GM13976 (cell line): ENCODE measurements at regions not wholly inside any gene's neighbourhood (a gene's known extent, or its start where the extent isn't known, plus 50 kb on each side); places are given as distances from the start of the nearest gene placed in this dataset.

ENCODE experiments used
- DNase-seq: peaks from one replicate; pipeline ENCODE4 v3.0.0; 2012; ENCODE audit warnings: low spot score
- CTCF ChIP-seq: IDR thresholded peaks from 2 replicates; pipeline ENCODE4 v1.5.1; 2012; ENCODE audit warnings: borderline replicate concordance, mild to moderate bottlenecking; ENCODE audit not compliant: insufficient read depth; ENCODE audit errors: extremely low read depth, missing control alignments, control extremely low read depth
- in situ Hi-C: fragments of 300-500 bp; cut with MboI; formaldehyde crosslinking; loops from one replicate; pipeline ENCODE4 v1.12.0; 2022; ENCODE audit warnings: low sequenced_read_pairs, mixed read lengths, inconsistent platforms; ENCODE audit not compliant: unreplicated experiment

GRCh38 chr3:178085817-178086123 is 450.5 kb upstream of the KCNMB2 start:
- TF ChIP-seq CTCF = no peak
- in situ Hi-C loops = no loop called here
- DNase-seq = no peak

GRCh38 chr3:178086144-178086825 is 450.0 kb upstream of the KCNMB2 start:
- TF ChIP-seq CTCF = no peak
- no peak for DNase-seq
- in situ Hi-C loops = no loop called here

- in situ Hi-C loops = no loop called here
- DNase-seq = no peak
- no peak for TF ChIP-seq CTCF
These were observed 448.9 kb upstream of the KCNMB2 start for GRCh38 chr3:178087376-178087775.

GRCh38 chr3:178088963-178089362 is 447.3 kb upstream of the KCNMB2 start:
- in situ Hi-C loops = no loop called here
- TF ChIP-seq CTCF = no peak
- DNase-seq = no peak

GRCh38 chr3:178090899-178091298 is 445.3 kb upstream of the KCNMB2 start:
- no peak for DNase-seq
- in situ Hi-C loops = no loop called here
- no peak for TF ChIP-seq CTCF

- in situ Hi-C loops = no loop called here
- no peak for TF ChIP-seq CTCF
- no peak for DNase-seq
These were observed 440.7 kb upstream of the KCNMB2 start for GRCh38 chr3:178095522-178095921.
